Spleen (tissue), 7 donors: ENCODE measurements at regions not wholly inside any gene's neighbourhood (a gene's known extent, or its start where the extent isn't known, plus 50 kb on each side); places are given as distances from the start of the nearest gene placed in this dataset.

Experiments used
- POLR2A ChIP-seq, 3 donors: fragments of 450-650 bp; IDR thresholded peaks; one replicate each; pipeline ENCODE4 v1.5.1; 2017; ENCODE audit warnings: antibody characterized with exemption in 3 of 3, mild to moderate bottlenecking in 1 of 3
- POLR2AphosphoS5 ChIP-seq, 3 donors: sonication (generic); formaldehyde crosslinking; IDR thresholded peaks; one replicate each; pipeline ENCODE4 v1.5.1; 2017; ENCODE audit warnings: antibody characterized with exemption in 3 of 3
- TF ChIP-seq, protein P1 (sequence below), 11 experiments: fragments of 200-600 bp in 7 of 11; fragments of 450-650 bp in 4 of 11; sonication (generic) in 4 of 11; IDR thresholded peaks in 8 of 11; conservative IDR thresholded peaks in 3 of 11; 1 replicate in 7 of 11; 2 replicates in 4 of 11; pipeline versions ENCODE4 v1.4.0 to v1.8.0; 2016 to 2021; ENCODE audit warnings: antibody characterized with exemption in 11 of 11, inconsistent platforms in 4 of 11, mild to moderate bottlenecking in 1 of 11
- donor health status: DM: no; HTN: no; CAD: no; lungs with moderate emphysema.
- donor health status: DM: no; HTN: no; CAD: no.
- donor health status: DM: no; HTN: no; CAD: no.

- TF ChIP-seq, protein P1, sequence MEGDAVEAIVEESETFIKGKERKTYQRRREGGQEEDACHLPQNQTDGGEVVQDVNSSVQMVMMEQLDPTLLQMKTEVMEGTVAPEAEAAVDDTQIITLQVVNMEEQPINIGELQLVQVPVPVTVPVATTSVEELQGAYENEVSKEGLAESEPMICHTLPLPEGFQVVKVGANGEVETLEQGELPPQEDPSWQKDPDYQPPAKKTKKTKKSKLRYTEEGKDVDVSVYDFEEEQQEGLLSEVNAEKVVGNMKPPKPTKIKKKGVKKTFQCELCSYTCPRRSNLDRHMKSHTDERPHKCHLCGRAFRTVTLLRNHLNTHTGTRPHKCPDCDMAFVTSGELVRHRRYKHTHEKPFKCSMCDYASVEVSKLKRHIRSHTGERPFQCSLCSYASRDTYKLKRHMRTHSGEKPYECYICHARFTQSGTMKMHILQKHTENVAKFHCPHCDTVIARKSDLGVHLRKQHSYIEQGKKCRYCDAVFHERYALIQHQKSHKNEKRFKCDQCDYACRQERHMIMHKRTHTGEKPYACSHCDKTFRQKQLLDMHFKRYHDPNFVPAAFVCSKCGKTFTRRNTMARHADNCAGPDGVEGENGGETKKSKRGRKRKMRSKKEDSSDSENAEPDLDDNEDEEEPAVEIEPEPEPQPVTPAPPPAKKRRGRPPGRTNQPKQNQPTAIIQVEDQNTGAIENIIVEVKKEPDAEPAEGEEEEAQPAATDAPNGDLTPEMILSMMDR (IDR thresholded peaks at IDR 0.05 in 8 of 11, conservative IDR thresholded peaks at IDR 0.05 in 3 of 11), result no peak
- TF ChIP-seq POLR2A (IDR thresholded peaks at IDR 0.05) (no peak), POLR2AphosphoS5 (IDR thresholded peaks at IDR 0.05) (no peak)
Measured at GRCh38 chr5:120362426-120362825, 101.7 kb upstream of the PRR16 start.
